ENCODE measurements at regions not wholly inside any gene's neighbourhood (a gene's known extent, or its start where the extent isn't known, plus 50 kb on each side); places are given as distances from the start of the nearest gene placed in this dataset.

GRCh38 chr3:72261566-72262564 is 476.9 kb upstream of the PROK2 start:
- DNase-seq (ENCODE audit: low read depth in 2 of 2): no peak

DNA sequence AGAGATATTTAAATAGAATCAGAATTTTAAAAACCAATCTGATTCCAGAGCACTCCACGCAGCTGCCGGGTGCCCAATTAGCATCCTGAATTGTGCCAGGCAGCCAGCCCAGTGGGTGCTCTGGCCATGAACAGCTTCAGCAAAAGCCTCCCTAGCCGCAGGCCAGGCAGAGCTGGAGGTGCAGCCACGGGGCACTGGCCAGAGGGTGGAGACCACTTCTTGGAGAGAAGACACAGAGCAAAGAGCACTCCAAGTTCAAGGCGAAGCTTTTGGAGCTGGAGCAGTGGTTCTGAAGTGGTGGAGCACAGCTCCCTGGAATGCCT is 475.6 kb upstream of the PROK2 start:
- no peak for DNase-seq (ENCODE audit: low read depth in 2 of 2)

DNA sequence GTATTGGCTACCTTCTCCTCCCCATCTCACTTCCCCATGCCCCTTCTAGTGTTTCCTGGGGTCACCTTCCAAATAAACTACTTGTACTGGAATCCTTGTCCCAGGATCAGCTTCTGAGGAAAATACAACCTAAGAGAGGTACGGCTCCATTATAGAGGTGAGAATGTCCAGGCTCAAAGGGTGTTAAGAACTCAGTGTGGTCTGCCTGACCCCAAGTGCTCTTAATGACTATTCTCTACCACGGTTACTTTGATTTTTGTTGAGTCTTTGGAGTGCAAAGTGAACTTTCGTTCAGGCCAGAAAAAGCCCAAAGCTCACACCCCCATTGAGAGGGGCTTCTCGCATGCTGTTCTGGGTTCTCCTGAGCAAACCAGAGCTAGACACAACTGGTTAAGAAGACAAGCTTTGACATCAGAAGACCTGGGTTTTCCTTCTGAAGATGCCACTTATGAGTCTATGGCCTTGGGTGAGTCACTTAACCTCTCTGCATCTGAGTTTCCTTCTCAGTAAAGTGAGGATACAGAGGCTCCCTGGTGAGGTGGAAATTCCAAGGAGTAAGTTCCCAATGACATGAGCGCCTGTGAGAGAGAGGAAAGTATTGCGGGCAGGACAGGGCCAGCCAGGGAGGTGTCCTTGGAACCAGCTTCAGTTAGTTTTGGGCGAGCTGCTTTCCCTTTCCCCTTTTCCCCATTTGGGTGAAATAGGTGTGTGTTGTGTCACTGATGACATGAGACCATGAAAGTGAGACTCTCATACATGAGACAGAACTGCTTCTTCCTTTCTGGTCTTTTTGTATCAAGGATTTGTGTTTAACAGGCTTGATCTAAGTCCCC is 475.0 kb upstream of the PROK2 start:
- DNase-seq (ENCODE audit: low read depth in 2 of 2): no peak

- no peak for DNase-seq (ENCODE audit: low read depth in 2 of 2)
Observed at GRCh38 chr3:72258361-72259141, 473.6 kb upstream of the PROK2 start.

GRCh38 chr3:72257738-72258137 is 472.8 kb upstream of the PROK2 start:
- no peak for DNase-seq (ENCODE audit: low read depth in 2 of 2)

DNA sequence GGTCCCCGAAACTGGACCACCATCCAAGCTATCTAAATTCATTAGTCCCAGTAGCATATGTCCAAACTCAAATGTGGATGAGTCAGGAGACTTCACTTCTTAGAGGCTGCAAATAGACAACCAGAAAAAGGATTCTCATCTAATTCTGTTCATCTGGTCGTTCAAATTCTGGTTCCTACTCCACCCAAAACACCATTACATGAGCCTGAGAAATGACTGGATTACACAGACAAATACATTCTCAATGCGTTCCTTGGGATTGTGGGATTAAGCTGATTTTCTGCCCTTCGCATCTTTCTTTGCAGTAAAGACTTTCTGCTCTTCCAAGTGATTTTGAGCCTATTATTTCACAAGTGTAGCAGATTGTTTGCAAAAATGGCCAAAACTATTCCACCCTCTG is 472.3 kb upstream of the PROK2 start:
- no peak for DNase-seq (ENCODE audit: low read depth in 2 of 2)

DNA sequence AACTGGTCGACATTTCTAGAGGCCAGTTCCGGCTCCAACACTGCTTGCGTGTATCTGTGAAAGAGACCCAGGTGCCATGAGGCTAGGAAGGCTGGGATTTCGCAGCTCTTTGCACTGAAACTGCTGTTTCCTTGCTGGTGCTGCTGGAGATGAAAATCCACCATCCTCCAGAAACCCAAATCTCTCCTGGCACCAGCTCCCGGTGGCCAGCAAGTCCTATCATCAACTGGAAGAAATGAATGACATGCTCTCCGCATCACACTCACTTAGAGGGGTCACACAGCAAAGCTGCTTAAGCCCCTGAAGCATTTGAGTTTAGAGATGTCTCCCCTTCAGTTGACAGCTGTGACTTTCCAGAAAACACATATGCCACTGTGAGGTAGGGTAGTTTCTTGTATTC is 471.8 kb upstream of the PROK2 start:
- DNase-seq (ENCODE audit: low read depth in 2 of 2): no peak

DNA sequence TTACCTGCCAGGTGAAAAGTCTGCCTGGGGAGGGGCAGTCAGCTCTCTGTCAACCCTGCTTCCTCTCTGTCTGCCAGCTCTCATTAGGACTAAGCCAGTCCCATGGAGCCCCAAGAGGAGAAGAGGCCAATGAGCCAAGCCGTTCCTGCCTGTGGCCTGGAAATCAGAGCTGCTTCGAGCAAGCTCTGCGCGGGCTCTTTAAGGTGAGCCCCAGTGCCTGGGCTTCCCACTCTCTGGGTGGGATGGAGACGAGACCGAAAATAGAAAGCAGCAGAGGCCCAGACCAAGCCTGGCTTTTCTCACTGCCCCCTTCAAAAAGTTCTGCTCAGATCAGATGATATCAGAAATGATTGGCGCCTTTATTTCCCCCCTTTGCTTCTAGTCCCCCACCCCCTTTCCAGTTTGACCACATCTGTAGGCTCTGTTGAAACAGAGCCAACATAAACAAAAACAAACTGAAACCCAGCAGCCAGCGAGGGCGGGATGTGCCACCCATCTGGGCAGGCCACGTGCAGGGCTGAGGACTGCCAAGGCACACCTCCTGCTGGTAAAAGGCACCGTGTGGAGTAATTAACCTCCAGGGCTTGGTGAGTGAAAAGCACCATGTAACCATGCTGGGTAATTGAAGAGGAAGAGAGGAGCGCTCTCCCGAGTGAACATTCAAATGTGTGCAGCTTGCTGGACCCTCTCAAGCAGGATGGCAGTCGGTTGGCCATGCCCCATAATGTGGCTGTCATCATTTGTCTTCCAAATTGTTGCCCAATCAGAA is 471.0 kb upstream of the PROK2 start:
- DNase-seq (ENCODE audit: low read depth in 2 of 2): no peak

GRCh38 chr3:72255191-72255590 is 470.2 kb upstream of the PROK2 start:
- no peak for DNase-seq (ENCODE audit: low read depth in 2 of 2)

- no peak for DNase-seq (ENCODE audit: low read depth in 2 of 2)
Observed at GRCh38 chr3:72254483-72254882, 469.5 kb upstream of the PROK2 start.

- no peak for DNase-seq (ENCODE audit: low read depth in 2 of 2)
Observed at GRCh38 chr3:72250725-72251124, 465.8 kb upstream of the PROK2 start.

- DNase-seq (ENCODE audit: low read depth in 2 of 2): no peak
Observed at GRCh38 chr3:72248869-72249268, 463.9 kb upstream of the PROK2 start.

- no peak for DNase-seq (ENCODE audit: low read depth in 2 of 2)
Observed at GRCh38 chr3:72248389-72248761, 463.4 kb upstream of the PROK2 start.

GRCh38 chr3:72247645-72248388 is 462.9 kb upstream of the PROK2 start:
- DNase-seq (ENCODE audit: low read depth in 2 of 2): no peak

GRCh38 chr3:72247126-72247525 is 462.2 kb upstream of the PROK2 start:
- no peak for DNase-seq (ENCODE audit: low read depth in 2 of 2)

DNA sequence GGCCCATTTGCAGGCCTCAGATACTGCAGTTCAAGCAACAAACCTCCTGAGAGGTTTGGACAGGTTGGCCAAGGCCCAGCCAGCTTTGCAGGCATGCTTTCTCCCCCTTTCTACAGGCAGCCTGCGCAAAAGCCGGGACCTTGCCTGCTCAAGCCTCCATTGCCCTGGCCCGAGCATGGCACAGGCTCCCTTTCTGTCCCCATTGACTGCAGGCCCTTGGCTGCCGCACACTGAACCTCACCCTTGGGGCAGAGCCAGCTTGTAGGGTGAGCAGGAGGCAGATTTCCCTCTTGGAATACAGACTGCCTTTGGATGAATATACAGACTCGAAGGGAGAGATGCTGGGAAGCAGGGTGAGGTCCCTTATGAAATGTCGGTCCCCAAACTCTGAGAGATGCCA is 461.7 kb upstream of the PROK2 start:
- no peak for DNase-seq (ENCODE audit: low read depth in 2 of 2)

DNA sequence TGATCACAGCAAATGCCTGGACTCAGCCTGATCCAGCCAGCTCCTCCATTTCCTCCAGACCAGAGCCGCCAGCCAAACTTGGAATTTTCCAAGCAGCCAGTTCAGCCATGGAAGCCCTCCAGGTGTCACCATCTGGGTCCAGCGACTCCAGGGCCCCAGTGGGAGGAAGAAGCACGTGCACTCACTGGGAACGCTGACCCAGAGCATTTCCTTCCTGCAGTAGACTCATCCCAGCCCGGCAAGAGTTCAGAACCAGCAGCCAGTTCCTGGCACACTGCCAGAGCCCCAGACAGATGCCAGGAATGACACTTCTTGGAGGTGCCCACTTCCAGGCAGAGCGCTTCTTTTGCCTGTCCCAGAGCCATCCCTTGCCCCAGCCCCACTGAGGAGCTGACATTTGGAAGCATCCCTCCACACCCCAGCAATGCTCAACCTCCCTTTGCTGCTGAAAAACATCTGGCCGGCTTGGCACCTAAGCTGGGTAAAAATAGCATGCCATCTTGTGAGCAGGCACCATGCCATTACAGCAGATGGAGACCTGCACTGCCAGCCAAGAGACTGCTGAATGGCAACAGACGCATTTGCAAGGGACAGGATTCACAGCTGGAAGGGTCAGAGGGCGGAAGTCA is 460.3 kb upstream of the PROK2 start:
- DNase-seq (ENCODE audit: low read depth in 2 of 2): no peak

DNA sequence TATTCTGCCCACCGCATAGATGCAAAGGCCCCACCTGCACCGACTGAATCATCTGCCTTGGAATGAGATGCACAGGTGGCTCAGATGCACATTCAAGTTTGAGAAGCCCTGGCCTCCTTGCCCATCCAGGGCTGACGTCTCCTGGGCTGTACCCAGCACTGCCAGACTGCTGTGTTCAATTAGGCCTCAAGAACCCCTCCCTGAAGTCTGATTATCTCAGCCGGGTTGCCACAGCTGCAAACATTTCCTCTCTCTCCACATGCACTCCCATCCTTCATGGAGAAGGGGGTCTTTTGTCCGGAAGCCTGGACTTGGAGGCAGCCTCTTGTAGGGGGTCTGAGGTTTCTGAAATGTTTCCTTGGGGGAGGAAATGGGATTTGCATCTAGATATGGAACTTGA is 459.4 kb upstream of the PROK2 start:
- DNase-seq (ENCODE audit: low read depth in 2 of 2): no peak

GRCh38 chr3:72242326-72242725 is 457.4 kb upstream of the PROK2 start:
- no peak for DNase-seq (ENCODE audit: low read depth in 2 of 2)

GRCh38 chr3:72241525-72241924 is 456.6 kb upstream of the PROK2 start:
- DNase-seq (ENCODE audit: low read depth in 2 of 2): no peak
